ENCODE measurements at regions not wholly inside any gene's neighbourhood (a gene's known extent, or its start where the extent isn't known, plus 50 kb on each side); places are given as distances from the start of the nearest gene placed in this dataset.
"Not testable (repeated sequence)": the region's sequence is repeated elsewhere in the genome, so short reads cannot be mapped to it uniquely, and the experiment has no call there.

DNA sequence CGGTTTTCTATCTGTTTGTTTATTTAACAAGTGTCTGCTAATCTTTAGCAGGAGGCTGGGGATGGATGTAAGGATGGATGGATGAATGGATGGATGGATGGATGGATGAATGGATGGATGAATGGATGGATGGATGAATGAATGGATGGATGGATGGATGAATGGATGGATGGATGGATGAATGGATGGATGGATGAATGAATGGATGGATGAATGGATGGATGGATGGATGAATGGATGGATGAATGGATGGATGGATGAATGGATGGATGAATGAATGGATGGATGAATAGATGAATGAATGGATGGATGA lies 310.7 kb downstream of the FOXL1 start:
- H3K9ac ChIP-seq (ENCODE audit: low read depth, low read length, poor library complexity); H3K27me3 ChIP-seq (ENCODE audit: control insufficient read depth in 3 of 3, insufficient read depth in 3 of 3, low read depth in 1 of 3, low read length in 3 of 3); H3K14ac ChIP-seq (ENCODE audit: low read length); H2AK5ac ChIP-seq (ENCODE audit: low read depth, low read length); H3K27ac ChIP-seq (replicated peaks; ENCODE audit: low read length); DNase-seq (ENCODE audit: low spot score); H3K79me1 ChIP-seq (ENCODE audit: low read depth, low read length); H3K4ac ChIP-seq (ENCODE audit: low read length); H2BK5ac ChIP-seq (ENCODE audit: low read length); H3K4me1 ChIP-seq (ENCODE audit: control insufficient read depth in 2 of 2, insufficient read depth in 1 of 2, low read depth in 1 of 2, low read length in 2 of 2); H3K23ac ChIP-seq (ENCODE audit: low read depth, low read length, poor library complexity); H2AFZ ChIP-seq (ENCODE audit: low read length); H4K91ac ChIP-seq (ENCODE audit: low read depth, low read length, poor library complexity); H2BK120ac ChIP-seq (ENCODE audit: low read depth, low read length); H3K18ac ChIP-seq (ENCODE audit: low read length); H2BK12ac ChIP-seq (ENCODE audit: low read length); H3K4me3 ChIP-seq (ENCODE audit: low read length in 2 of 2); H2BK15ac ChIP-seq (ENCODE audit: low read length); H4K8ac ChIP-seq (ENCODE audit: low read depth, low read length); H3K4me2 ChIP-seq (ENCODE audit: insufficient read depth, low read length, poor library complexity, severe bottlenecking); H3K36me3 ChIP-seq (replicated peaks in 1 of 2; ENCODE audit: control insufficient read depth in 2 of 2, insufficient read depth in 2 of 2, low read length in 2 of 2); H3K9me3 ChIP-seq (replicated peaks in 1 of 2; ENCODE audit: control insufficient read depth in 2 of 2, insufficient read depth in 1 of 2, low read depth in 1 of 2, low read length in 2 of 2): not testable (repeated sequence)
- WGBS, 2 donors (ENCODE audit: extremely low coverage in 2 of 2, insufficient read length in 2 of 2, insufficient replicate concordance in 1 of 2), result no CpG with 5 or more reads among the region's 1 CpG

DNA sequence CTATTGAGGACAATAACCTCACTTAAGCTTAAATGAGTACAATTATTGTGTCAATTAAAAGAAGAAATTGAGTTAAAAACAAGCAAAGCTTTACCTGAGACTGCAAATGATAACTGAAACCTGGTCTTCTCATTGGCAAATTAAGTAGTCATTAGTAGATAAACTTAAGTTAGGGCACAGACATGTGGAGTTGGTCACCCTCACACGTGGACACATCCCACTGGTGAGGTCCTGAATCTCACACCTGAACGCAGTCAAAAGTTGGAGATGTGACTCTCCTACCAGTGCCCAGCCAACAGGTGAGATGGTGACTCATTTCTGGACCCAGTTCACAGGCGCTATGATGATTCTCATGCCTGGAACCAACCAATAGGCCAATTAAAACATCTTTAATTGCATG lies 311.6 kb downstream of the FOXL1 start:
- Histone ChIP-seq H3K79me1 (ENCODE audit: low read depth, low read length) (no peaks in the 10 kb centered on the region), H3K36me3 (replicated peaks in 1 of 2; ENCODE audit: control insufficient read depth in 2 of 2, insufficient read depth in 2 of 2, low read length in 2 of 2) (no peaks in the 10 kb centered on the region), H2BK15ac (ENCODE audit: low read length) (no peak overlapping the region), H3K9ac (ENCODE audit: low read depth, low read length, poor library complexity) (no peak overlapping the region), H2BK120ac (ENCODE audit: low read depth, low read length) (no peak overlapping the region), H3K27me3 (ENCODE audit: control insufficient read depth in 3 of 3, insufficient read depth in 3 of 3, low read depth in 1 of 3, low read length in 3 of 3) (peaks cover 0 to 7% (median 0%) of the 10 kb centered on the region in 3 experiments), H2BK12ac (ENCODE audit: low read length) (no peak overlapping the region), H4K8ac (ENCODE audit: low read depth, low read length) (no peak overlapping the region), H2AFZ (ENCODE audit: low read length) (no peak overlapping the region), H3K4ac (ENCODE audit: low read length) (no peak overlapping the region), H2BK5ac (ENCODE audit: low read length) (no peak overlapping the region), H3K23ac (ENCODE audit: low read depth, low read length, poor library complexity) (no peak overlapping the region), H3K14ac (ENCODE audit: low read length) (no peak overlapping the region), H2AK5ac (ENCODE audit: low read depth, low read length) (no peak overlapping the region), H3K4me3 (ENCODE audit: low read length in 2 of 2) (no peak overlapping the region), H3K9me3 (replicated peaks in 1 of 2; ENCODE audit: control insufficient read depth in 2 of 2, insufficient read depth in 1 of 2, low read depth in 1 of 2, low read length in 2 of 2) (no peaks in the 10 kb centered on the region), H3K27ac (replicated peaks; ENCODE audit: low read length) (no peak overlapping the region), H4K91ac (ENCODE audit: low read depth, low read length, poor library complexity) (no peak overlapping the region), H3K4me1 (ENCODE audit: control insufficient read depth in 2 of 2, insufficient read depth in 1 of 2, low read depth in 1 of 2, low read length in 2 of 2) (no peaks in the 10 kb centered on the region), H3K4me2 (ENCODE audit: insufficient read depth, low read length, poor library complexity, severe bottlenecking) (no peak overlapping the region), H3K18ac (ENCODE audit: low read length) (no peak overlapping the region)
- no peak for DNase-seq (ENCODE audit: low spot score)
- WGBS, 2 donors (ENCODE audit: extremely low coverage in 2 of 2, insufficient read length in 2 of 2, insufficient replicate concordance in 1 of 2), result no CpG with 5 or more reads among the region's 3 CpGs

GRCh38 chr16:86891121-86891520 lies 312.8 kb downstream of the FOXL1 start:
- no peak for DNase-seq (ENCODE audit: low spot score)
- H2AK5ac ChIP-seq (ENCODE audit: low read depth, low read length), result no peak overlapping the region
- no peak overlapping the region for H2BK120ac ChIP-seq (ENCODE audit: low read depth, low read length)
- H3K4ac ChIP-seq (ENCODE audit: low read length), result no peak overlapping the region
- H3K79me1 ChIP-seq (ENCODE audit: low read depth, low read length), result no peaks in the 10 kb centered on the region
- H4K91ac ChIP-seq (ENCODE audit: low read depth, low read length, poor library complexity), result no peak overlapping the region
- no peak overlapping the region for H3K14ac ChIP-seq (ENCODE audit: low read length)
- H3K18ac ChIP-seq (ENCODE audit: low read length), result no peak overlapping the region
- no peak overlapping the region for H2BK15ac ChIP-seq (ENCODE audit: low read length)
- no peak overlapping the region for H3K4me2 ChIP-seq (ENCODE audit: insufficient read depth, low read length, poor library complexity, severe bottlenecking)
- no peak overlapping the region for H4K8ac ChIP-seq (ENCODE audit: low read depth, low read length)
- no peaks in the 10 kb centered on the region for H3K9me3 ChIP-seq (replicated peaks in 1 of 2; ENCODE audit: control insufficient read depth in 2 of 2, insufficient read depth in 1 of 2, low read depth in 1 of 2, low read length in 2 of 2)
- no CpG with 5 or more reads among the region's 7 CpGs for WGBS, 2 donors (ENCODE audit: extremely low coverage in 2 of 2, insufficient read length in 2 of 2, insufficient replicate concordance in 1 of 2)
- H3K4me3 ChIP-seq (ENCODE audit: low read length in 2 of 2), result no peak overlapping the region
- peaks cover 0 to 1% of the 10 kb centered on the region in 2 donors for H3K4me1 ChIP-seq (ENCODE audit: control insufficient read depth in 2 of 2, insufficient read depth in 1 of 2, low read depth in 1 of 2, low read length in 2 of 2)
- no peak overlapping the region for H3K27ac ChIP-seq (replicated peaks; ENCODE audit: low read length)
- H2AFZ ChIP-seq (ENCODE audit: low read length), result no peak overlapping the region
- no peak overlapping the region for H3K23ac ChIP-seq (ENCODE audit: low read depth, low read length, poor library complexity)
- H3K36me3 ChIP-seq (replicated peaks in 1 of 2; ENCODE audit: control insufficient read depth in 2 of 2, insufficient read depth in 2 of 2, low read length in 2 of 2), result no peaks in the 10 kb centered on the region
- H2BK12ac ChIP-seq (ENCODE audit: low read length), result no peak overlapping the region
- H2BK5ac ChIP-seq (ENCODE audit: low read length), result no peak overlapping the region
- peaks cover 0 to 7% (median 0%) of the 10 kb centered on the region in 3 experiments for H3K27me3 ChIP-seq (ENCODE audit: control insufficient read depth in 3 of 3, insufficient read depth in 3 of 3, low read depth in 1 of 3, low read length in 3 of 3)
- H3K9ac ChIP-seq (ENCODE audit: low read depth, low read length, poor library complexity), result no peak overlapping the region

DNA sequence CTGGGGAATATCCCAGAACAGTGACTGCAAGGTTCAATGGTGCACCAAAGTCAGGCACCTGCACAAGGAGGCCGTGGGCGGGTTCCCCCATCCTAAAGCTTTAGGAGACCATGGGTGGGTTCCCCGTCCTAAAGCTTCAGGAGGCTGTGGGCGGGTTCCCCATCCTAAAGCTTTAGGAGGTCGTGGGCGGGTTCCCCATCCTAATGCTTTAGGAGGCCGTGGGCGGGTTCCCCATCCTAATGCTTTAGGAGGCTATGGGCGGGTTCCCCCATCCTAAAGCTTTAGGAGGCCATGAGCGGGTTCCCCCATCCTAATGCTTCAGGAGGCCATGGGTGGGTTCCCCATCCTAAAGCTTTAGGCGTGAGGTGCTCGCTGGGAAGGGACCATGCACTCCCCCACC lies 313.3 kb downstream of the FOXL1 start:
- Histone ChIP-seq H2AFZ (ENCODE audit: low read length) (no peak overlapping the region), H3K9me3 (replicated peaks in 1 of 2; ENCODE audit: control insufficient read depth in 2 of 2, insufficient read depth in 1 of 2, low read depth in 1 of 2, low read length in 2 of 2) (no peaks in the 10 kb centered on the region), H3K18ac (ENCODE audit: low read length) (no peak overlapping the region), H3K27me3 (ENCODE audit: control insufficient read depth in 3 of 3, insufficient read depth in 3 of 3, low read depth in 1 of 3, low read length in 3 of 3) (peaks cover 0 to 7% (median 0%) of the 10 kb centered on the region in 3 experiments), H2BK12ac (ENCODE audit: low read length) (no peak overlapping the region), H3K4ac (ENCODE audit: low read length) (no peak overlapping the region), H2AK5ac (ENCODE audit: low read depth, low read length) (no peak overlapping the region), H2BK120ac (ENCODE audit: low read depth, low read length) (no peak overlapping the region), H2BK5ac (ENCODE audit: low read length) (no peak overlapping the region), H3K27ac (replicated peaks; ENCODE audit: low read length) (no peak overlapping the region), H3K9ac (ENCODE audit: low read depth, low read length, poor library complexity) (no peak overlapping the region), H3K4me2 (ENCODE audit: insufficient read depth, low read length, poor library complexity, severe bottlenecking) (no peak overlapping the region), H3K79me1 (ENCODE audit: low read depth, low read length) (no peaks in the 10 kb centered on the region), H3K4me1 (ENCODE audit: control insufficient read depth in 2 of 2, insufficient read depth in 1 of 2, low read depth in 1 of 2, low read length in 2 of 2) (peaks cover 0 to 3% of the 10 kb centered on the region in 2 donors), H4K91ac (ENCODE audit: low read depth, low read length, poor library complexity) (no peak overlapping the region), H2BK15ac (ENCODE audit: low read length) (no peak overlapping the region), H4K8ac (ENCODE audit: low read depth, low read length) (no peak overlapping the region), H3K36me3 (replicated peaks in 1 of 2; ENCODE audit: control insufficient read depth in 2 of 2, insufficient read depth in 2 of 2, low read length in 2 of 2) (no peaks in the 10 kb centered on the region), H3K4me3 (ENCODE audit: low read length in 2 of 2) (no peak overlapping the region), H3K23ac (ENCODE audit: low read depth, low read length, poor library complexity) (no peak overlapping the region), H3K14ac (ENCODE audit: low read length) (no peak overlapping the region)
- no peak for DNase-seq (ENCODE audit: low spot score)
- WGBS, 2 donors (ENCODE audit: extremely low coverage in 2 of 2, insufficient read length in 2 of 2, insufficient replicate concordance in 1 of 2), result no CpG with 5 or more reads among the region's 12 CpGs
